AG09309 (cell line): ENCODE measurements at regions not wholly inside any gene's neighbourhood (a gene's known extent, or its start where the extent isn't known, plus 50 kb on each side); places are given as distances from the start of the nearest gene placed in this dataset.

Source experiments
- DNase-seq: peaks from one replicate; pipeline ENCODE4 v3.0.0-alpha.2; 2010; ENCODE audit warnings: low read depth
- H3K4me3 ChIP-seq: 2 replicates; pipeline ENCODE4 v1.5.1; 2011; ENCODE audit warnings: mild to moderate bottlenecking, low read depth, low read length, moderate library complexity; ENCODE audit not compliant: control insufficient read depth
- CTCF ChIP-seq: IDR thresholded peaks from 2 replicates; pipeline ENCODE4 v1.5.1; 2011; ENCODE audit warnings: mild to moderate bottlenecking, low read depth, low read length, inconsistent platforms; ENCODE audit not compliant: insufficient read depth, control insufficient read depth; ENCODE audit errors: missing control alignments

DNA sequence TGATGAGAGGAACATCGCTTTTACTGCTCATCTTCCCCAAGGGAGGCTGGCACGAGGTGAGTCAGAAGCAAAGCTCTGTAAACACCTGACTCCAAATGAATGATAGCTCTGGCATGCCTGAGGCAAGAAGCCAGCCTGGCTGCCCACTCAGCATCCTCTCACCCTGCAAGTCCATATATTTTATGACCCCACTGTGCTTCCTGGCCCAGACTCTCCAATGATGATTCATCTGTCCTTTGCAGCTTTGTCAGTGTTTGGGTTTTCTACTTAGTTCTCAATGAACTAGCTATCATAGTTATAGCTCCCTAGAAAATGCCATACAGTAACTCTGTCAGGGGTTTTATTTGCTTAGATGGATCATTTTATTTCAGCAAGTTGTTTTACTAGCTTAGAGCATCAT lies 52.1 kb upstream of the FSTL4 start:
- TF ChIP-seq CTCF: no peak
- no peak overlapping the region for H3K4me3 ChIP-seq
- DNase-seq: peak; percentile 25

GRCh38 chr5:133663397-133664054 lies 51.2 kb upstream of the FSTL4 start:
- DNase-seq: no peak
- no peak overlapping the region for H3K4me3 ChIP-seq
- no peak for TF ChIP-seq CTCF

DNA sequence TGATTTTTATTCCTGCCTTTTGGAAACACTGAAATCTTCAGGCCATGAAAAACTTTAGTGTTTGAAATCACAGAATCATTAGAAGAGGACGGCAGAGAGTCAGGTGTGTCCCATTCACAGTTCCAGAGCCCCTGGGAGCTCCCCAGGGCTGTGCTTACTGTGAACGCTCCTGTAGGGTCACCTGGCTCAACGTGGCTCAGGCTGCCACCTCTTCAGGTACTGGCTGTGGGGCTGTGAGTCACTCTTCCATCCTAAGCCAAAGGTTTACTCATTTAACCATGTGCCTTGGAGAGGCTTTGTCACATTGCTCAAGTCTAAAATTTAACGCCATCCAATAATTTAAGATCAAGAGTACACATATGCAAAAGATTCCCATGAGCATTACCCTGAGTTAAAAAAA lies 50.2 kb upstream of the FSTL4 start:
- no peak for TF ChIP-seq CTCF
- H3K4me3 ChIP-seq: no peak overlapping the region
- no peak for DNase-seq
